Right lobe of liver (tissue), 4 donors: ENCODE measurements at regions not wholly inside any gene's neighbourhood (a gene's known extent, or its start where the extent isn't known, plus 50 kb on each side); places are given as distances from the start of the nearest gene placed in this dataset.

ENCODE experiments used
- POLR2A ChIP-seq: fragments of 450-650 bp; IDR thresholded peaks from one replicate; pipeline ENCODE4 v1.6.1; 2017; ENCODE audit warnings: antibody characterized with exemption, mild to moderate bottlenecking
- TF ChIP-seq, protein P1 (sequence below), 4 donors: fragments of 200-600 bp in 3 of 4; fragments of 450-650 bp in 1 of 4; IDR thresholded peaks; one replicate each; pipeline versions ENCODE4 v1.5.1 to v1.8.0; 2016 to 2022; ENCODE audit warnings: antibody characterized with exemption in 4 of 4, mild to moderate bottlenecking in 2 of 4
- donor health status: DM: no; HTN: no; CAD: no.
- donor health status: DM: no; HTN: no; CAD: no.
- donor health status: DM: no; HTN: yes; CAD: no.

DNA sequence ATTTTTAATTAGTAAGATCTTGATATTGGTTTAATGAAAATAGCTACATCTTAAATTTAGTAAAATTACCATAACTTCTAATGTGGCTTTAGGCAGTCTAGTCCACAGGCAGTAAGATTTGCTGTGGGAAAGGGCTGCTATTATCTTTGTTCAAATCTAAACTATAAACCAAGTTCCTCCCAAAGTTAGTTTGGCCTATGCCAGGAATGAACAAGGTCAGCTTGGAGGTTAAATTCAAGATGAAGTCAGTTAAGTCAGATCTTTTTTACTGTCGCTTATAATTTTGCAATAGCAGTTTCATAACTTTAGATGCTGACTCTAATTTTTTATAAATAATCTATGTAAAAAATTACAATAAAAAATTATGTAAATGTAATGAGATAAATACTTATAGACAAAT lies 1016.9 kb upstream of the ALCAM start:
- TF ChIP-seq, protein P1, sequence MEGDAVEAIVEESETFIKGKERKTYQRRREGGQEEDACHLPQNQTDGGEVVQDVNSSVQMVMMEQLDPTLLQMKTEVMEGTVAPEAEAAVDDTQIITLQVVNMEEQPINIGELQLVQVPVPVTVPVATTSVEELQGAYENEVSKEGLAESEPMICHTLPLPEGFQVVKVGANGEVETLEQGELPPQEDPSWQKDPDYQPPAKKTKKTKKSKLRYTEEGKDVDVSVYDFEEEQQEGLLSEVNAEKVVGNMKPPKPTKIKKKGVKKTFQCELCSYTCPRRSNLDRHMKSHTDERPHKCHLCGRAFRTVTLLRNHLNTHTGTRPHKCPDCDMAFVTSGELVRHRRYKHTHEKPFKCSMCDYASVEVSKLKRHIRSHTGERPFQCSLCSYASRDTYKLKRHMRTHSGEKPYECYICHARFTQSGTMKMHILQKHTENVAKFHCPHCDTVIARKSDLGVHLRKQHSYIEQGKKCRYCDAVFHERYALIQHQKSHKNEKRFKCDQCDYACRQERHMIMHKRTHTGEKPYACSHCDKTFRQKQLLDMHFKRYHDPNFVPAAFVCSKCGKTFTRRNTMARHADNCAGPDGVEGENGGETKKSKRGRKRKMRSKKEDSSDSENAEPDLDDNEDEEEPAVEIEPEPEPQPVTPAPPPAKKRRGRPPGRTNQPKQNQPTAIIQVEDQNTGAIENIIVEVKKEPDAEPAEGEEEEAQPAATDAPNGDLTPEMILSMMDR (IDR thresholded peaks at IDR 0.05), result no peak
- no peak for TF ChIP-seq POLR2A
